CD4-positive, alpha-beta T cell (primary cell): ENCODE measurements at regions not wholly inside any gene's neighbourhood (a gene's known extent, or its start where the extent isn't known, plus 50 kb on each side); places are given as distances from the start of the nearest gene placed in this dataset.

Source experiments
- ATAC-seq: fragments of 200-7000 bp; cut with Tn5 transposase; one replicate; pipeline ENCODE4 v1.10.0; 2022; ENCODE audit warnings: mild to moderate bottlenecking; ENCODE audit not compliant: poor library complexity
- CTCF ChIA-PET: fragments of 350-600 bp; sonication (Branson Sonifier 250); formaldehyde crosslinking; loops from one replicate; lab custom pipeline; 2021; ENCODE audit warnings: antibody characterized with exemption, inconsistent platforms; lab: Charles Lee
- POLR2A ChIA-PET: fragments of 350-600 bp; sonication (Branson Sonifier 250); formaldehyde crosslinking; loops from one replicate; lab custom pipeline; 2021; ENCODE audit warnings: antibody characterized with exemption, inconsistent platforms; lab: Charles Lee
- DNase-seq, 14 experiments: peaks; one replicate each; pipeline ENCODE4 v3.0.0-alpha.2; 2013 to 2020; ENCODE audit warnings: mixed read lengths in 2 of 14
- H3K27ac ChIP-seq, 2 donors: one replicate each; pipeline versions ENCODE4 v1.5.1 to v1.7.0; 2013; ENCODE audit warnings: low read length in 2 of 2, low read depth in 1 of 2, mild to moderate bottlenecking in 1 of 2
- H3K27me3 ChIP-seq, 2 experiments: 1 replicate in 1 of 2; 2 replicates in 1 of 2; pipeline versions ENCODE4 v1.6.1 to v1.7.0; 2013; ENCODE audit warnings: low read length in 2 of 2, control low read depth in 1 of 2, mild to moderate bottlenecking in 1 of 2, moderate library complexity in 1 of 2; ENCODE audit not compliant: insufficient read depth in 2 of 2, control insufficient read depth in 1 of 2
- H3K36me3 ChIP-seq: one replicate; pipeline ENCODE4 v1.6.1; 2013; ENCODE audit warnings: low read length, control low read depth; ENCODE audit not compliant: insufficient read depth
- H3K4me1 ChIP-seq: one replicate; pipeline ENCODE4 v1.6.1; 2013; ENCODE audit warnings: low read length, control low read depth; ENCODE audit not compliant: insufficient read depth
- H3K4me3 ChIP-seq: one replicate; pipeline ENCODE4 v1.5.1; 2013; ENCODE audit warnings: mild to moderate bottlenecking, low read length, moderate library complexity
- H3K9me3 ChIP-seq, 2 experiments: 1 replicate in 1 of 2; 2 replicates in 1 of 2; pipeline versions ENCODE4 v1.6.1 to v1.7.0; 2013; ENCODE audit warnings: low read length in 2 of 2, mild to moderate bottlenecking in 2 of 2, control low read depth in 1 of 2, moderate library complexity in 1 of 2; ENCODE audit not compliant: control insufficient read depth in 1 of 2, insufficient read depth in 1 of 2
- H3K27ac Mint-ChIP-seq: one replicate; pipeline ENCODE4 v1.8.0; 2020; ENCODE audit warnings: mixed read lengths
- H3K27me3 Mint-ChIP-seq: one replicate; pipeline ENCODE4 v1.8.0; 2021; ENCODE audit warnings: mixed read lengths
- H3K36me3 Mint-ChIP-seq: one replicate; pipeline ENCODE4 v1.8.0; 2021; ENCODE audit warnings: low read depth, mixed read lengths
- H3K4me1 Mint-ChIP-seq: one replicate; pipeline ENCODE4 v1.8.0; 2021; ENCODE audit warnings: low read depth, mixed read lengths
- H3K4me3 Mint-ChIP-seq: one replicate; pipeline ENCODE4 v1.8.0; 2020; ENCODE audit warnings: mild to moderate bottlenecking, mixed read lengths
- H3K9me3 Mint-ChIP-seq: one replicate; pipeline ENCODE4 v1.8.0; 2020; ENCODE audit warnings: mixed read lengths
- intact Hi-C, 2 experiments: fragments of 100-400 bp; cut with DNase I in 1 of 2; cut with micrococcal nuclease in 1 of 2; formaldehyde crosslinking; loops; one replicate each; pipeline versions ENCODE4 v1.15.1 to v1.9.0; 2023 to 2025; cut with DNase I, micrococcal nuclease
- TF ChIP-seq, protein P1 (sequence below): fragments of 200-600 bp; IDR thresholded peaks from one replicate; pipeline ENCODE4 v1.8.0; 2022; ENCODE audit warnings: antibody characterized with exemption, mild to moderate bottlenecking

GRCh38 chr1:221812905-221813597 is 71.2 kb upstream of the DUSP10 start:
- ATAC-seq, result no peak
- Mint-ChIP-seq H3K36me3 (no peaks in the 10 kb centered on the region), H3K4me1 (peaks cover 30% of the 10 kb centered on the region), H3K27me3 (no peaks in the 10 kb centered on the region), H3K4me3 (no peak overlapping the region), H3K27ac (no peak overlapping the region), H3K9me3 (no peaks in the 10 kb centered on the region)
- Histone ChIP-seq H3K36me3 (no peaks in the 10 kb centered on the region), H3K4me3 (no peak overlapping the region), H3K4me1 (peaks cover 9% of the 10 kb centered on the region), H3K9me3 (no peaks in the 10 kb centered on the region), H3K27me3 (no peaks in the 10 kb centered on the region), H3K27ac (no peak overlapping the region)
- ChIA-PET POLR2A (no interaction called here), CTCF (interaction anchor here (1.2 kb wide), 1 partner anchor 11 kb away, joined by 3 read pairs; no protein-coding TSS in a partner anchor)
- no peak for DNase-seq
- intact Hi-C loops, result loop anchor here in 1 of 2 experiments (5.0 kb wide), 1 partner anchor 36 kb away; no protein-coding TSS in a partner anchor
- TF ChIP-seq, protein P1, sequence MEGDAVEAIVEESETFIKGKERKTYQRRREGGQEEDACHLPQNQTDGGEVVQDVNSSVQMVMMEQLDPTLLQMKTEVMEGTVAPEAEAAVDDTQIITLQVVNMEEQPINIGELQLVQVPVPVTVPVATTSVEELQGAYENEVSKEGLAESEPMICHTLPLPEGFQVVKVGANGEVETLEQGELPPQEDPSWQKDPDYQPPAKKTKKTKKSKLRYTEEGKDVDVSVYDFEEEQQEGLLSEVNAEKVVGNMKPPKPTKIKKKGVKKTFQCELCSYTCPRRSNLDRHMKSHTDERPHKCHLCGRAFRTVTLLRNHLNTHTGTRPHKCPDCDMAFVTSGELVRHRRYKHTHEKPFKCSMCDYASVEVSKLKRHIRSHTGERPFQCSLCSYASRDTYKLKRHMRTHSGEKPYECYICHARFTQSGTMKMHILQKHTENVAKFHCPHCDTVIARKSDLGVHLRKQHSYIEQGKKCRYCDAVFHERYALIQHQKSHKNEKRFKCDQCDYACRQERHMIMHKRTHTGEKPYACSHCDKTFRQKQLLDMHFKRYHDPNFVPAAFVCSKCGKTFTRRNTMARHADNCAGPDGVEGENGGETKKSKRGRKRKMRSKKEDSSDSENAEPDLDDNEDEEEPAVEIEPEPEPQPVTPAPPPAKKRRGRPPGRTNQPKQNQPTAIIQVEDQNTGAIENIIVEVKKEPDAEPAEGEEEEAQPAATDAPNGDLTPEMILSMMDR, result no peak

GRCh38 chr1:221812088-221812752 is 70.3 kb upstream of the DUSP10 start:
- intact Hi-C loops, result loop anchor here in 1 of 2 experiments (5.0 kb wide), 1 partner anchor 35 kb away; no protein-coding TSS in a partner anchor
- CTCF ChIA-PET, result interaction anchor here (1.2 kb wide), 1 partner anchor 12 kb away, joined by 3 read pairs; no protein-coding TSS in a partner anchor
- Histone ChIP-seq H3K9me3 (no peaks in the 10 kb centered on the region), H3K27me3 (no peaks in the 10 kb centered on the region), H3K4me3 (no peak overlapping the region), H3K36me3 (no peaks in the 10 kb centered on the region), H3K27ac (no peak overlapping the region), H3K4me1 (peaks cover 9% of the 10 kb centered on the region)
- no peaks in the 10 kb centered on the region for H3K36me3 Mint-ChIP-seq
- TF ChIP-seq, protein P1, result no peak
- no peak overlapping the region for H3K27ac Mint-ChIP-seq
- ATAC-seq, result no peak
- peaks cover 30% of the 10 kb centered on the region for H3K4me1 Mint-ChIP-seq
- H3K9me3 Mint-ChIP-seq, result no peaks in the 10 kb centered on the region
- no peak overlapping the region for H3K4me3 Mint-ChIP-seq
- no peak for DNase-seq
- POLR2A ChIA-PET, result no interaction called here
- no peaks in the 10 kb centered on the region for H3K27me3 Mint-ChIP-seq

DNA sequence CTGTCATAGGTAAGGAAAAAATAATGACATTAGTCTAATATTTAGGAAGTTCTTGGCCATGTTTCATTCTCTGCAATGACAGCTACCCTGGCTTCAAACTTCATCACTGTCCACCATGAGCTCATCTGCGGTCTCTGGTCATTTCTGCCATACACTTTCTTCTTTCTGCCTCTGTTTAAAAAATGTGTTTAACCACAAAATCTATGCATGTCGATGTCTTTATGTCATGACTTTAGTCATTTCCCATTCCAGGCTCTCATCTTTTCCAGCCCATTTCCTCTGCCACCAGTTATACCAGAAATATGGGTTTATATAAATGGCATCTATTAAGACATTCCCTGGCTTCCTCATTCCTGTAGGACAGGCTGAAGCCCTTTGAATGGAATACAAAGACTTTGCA is 68.5 kb upstream of the DUSP10 start:
- ATAC-seq (no peak), DNase-seq (no peak)
- Histone ChIP-seq H3K27ac (no peak overlapping the region), H3K4me1 (peaks cover 9% of the 10 kb centered on the region), H3K4me3 (no peak overlapping the region), H3K9me3 (no peaks in the 10 kb centered on the region), H3K36me3 (no peaks in the 10 kb centered on the region), H3K27me3 (no peaks in the 10 kb centered on the region)
- TF ChIP-seq, protein P1, result no peak
- H3K36me3 Mint-ChIP-seq, result no peaks in the 10 kb centered on the region
- POLR2A ChIA-PET, result no interaction called here
- H3K4me1 Mint-ChIP-seq, result peaks cover 30% of the 10 kb centered on the region
- no peaks in the 10 kb centered on the region for H3K9me3 Mint-ChIP-seq
- no peak overlapping the region for H3K27ac Mint-ChIP-seq
- CTCF ChIA-PET, result interaction anchor here (1.5 kb wide), 1 partner anchor 10 kb away, joined by 3 read pairs; no protein-coding TSS in a partner anchor
- H3K4me3 Mint-ChIP-seq, result no peak overlapping the region
- no peaks in the 10 kb centered on the region for H3K27me3 Mint-ChIP-seq
- intact Hi-C loops, result loop anchor here in 1 of 2 experiments (5.0 kb wide), 1 partner anchor 33 kb away; no protein-coding TSS in a partner anchor
